H1 (cell line): ENCODE measurements at regions not wholly inside any gene's neighbourhood (a gene's known extent, or its start where the extent isn't known, plus 50 kb on each side); places are given as distances from the start of the nearest gene placed in this dataset.

Source experiments
- CTCF ChIA-PET: fragments of 300-600 bp; sonication (Branson Sonifier 250); formaldehyde crosslinking; loops from one replicate; lab custom pipeline; 2021; ENCODE audit not compliant: partially characterized antibody; lab: Charles Lee
- POLR2A ChIA-PET: fragments of 300-600 bp; sonication (Branson Sonifier 250); formaldehyde crosslinking; loops from one replicate; lab custom pipeline; 2021; ENCODE audit warnings: inconsistent platforms; ENCODE audit not compliant: partially characterized antibody; lab: Charles Lee
- DNase-seq, 2 experiments: peaks; one replicate each; pipeline versions ENCODE4 v3.0.0 to v3.0.0-alpha.2; 2010 to 2022; ENCODE audit warnings: low spot score in 2 of 2, low read depth in 1 of 2, mixed read lengths in 1 of 2
- FAIRE-seq: peaks from 2 replicates; lab custom pipeline; 2011; peaks lifted over from hg19 to GRCh38; lab: Jason Lieb, UNC
- H2AFZ ChIP-seq: 2 replicates; pipeline ENCODE4 v1.8.1; 2012; ENCODE audit warnings: low read length, inconsistent platforms
- H2AK5ac ChIP-seq: 2 replicates; pipeline ENCODE4 v1.6.1; 2013; ENCODE audit warnings: low read depth, low read length
- H2BK120ac ChIP-seq: replicated peaks from 2 replicates; pipeline ENCODE3; 2013; ENCODE audit warnings: low read depth, low read length, inconsistent platforms
- H2BK12ac ChIP-seq: 2 replicates; pipeline ENCODE4 v1.6.1; 2013; ENCODE audit warnings: low read depth, low read length
- H2BK15ac ChIP-seq: 2 replicates; pipeline ENCODE4 v1.6.1; 2013; ENCODE audit warnings: low read length
- H2BK20ac ChIP-seq: 2 replicates; pipeline ENCODE4 v1.6.1; 2013; ENCODE audit warnings: low read length
- H2BK5ac ChIP-seq: 2 replicates; pipeline ENCODE4 v1.6.1; 2013; ENCODE audit warnings: low read depth, low read length
- H3K14ac ChIP-seq: 2 replicates; pipeline ENCODE4 v1.6.1; 2013; ENCODE audit warnings: inconsistent platforms; ENCODE audit not compliant: insufficient read length
- H3K18ac ChIP-seq: 2 replicates; pipeline ENCODE4 v1.6.1; 2013; ENCODE audit warnings: low read length; ENCODE audit errors: extremely low read depth
- H3K23ac ChIP-seq: 2 replicates; pipeline ENCODE4 v1.6.1; 2013; ENCODE audit warnings: inconsistent platforms; ENCODE audit not compliant: insufficient read length
- H3K23me2 ChIP-seq: 2 replicates; pipeline ENCODE4 v1.6.1; 2013; ENCODE audit warnings: low read depth, low read length
- H3K27ac ChIP-seq: 2 replicates; pipeline ENCODE4 v1.6.1; 2011; ENCODE audit warnings: low read depth, low read length, inconsistent platforms
- H3K27me3 ChIP-seq, 4 experiments: replicated peaks in 1 of 4; 1 replicate in 1 of 4; 2 replicates in 3 of 4; pipeline versions ENCODE4 v1.6.1 to v1.8.1; 2011 to 2013; ENCODE audit warnings: low read length in 3 of 4, mild to moderate bottlenecking in 3 of 4, inconsistent platforms in 2 of 4, mixed read lengths in 2 of 4, moderate library complexity in 1 of 4; ENCODE audit not compliant: control insufficient read depth in 3 of 4, insufficient read depth in 3 of 4; ENCODE audit errors: extremely low read depth in 1 of 4
- H3K36me3 ChIP-seq, 4 experiments: 2 replicates each; pipeline versions ENCODE4 v1.6.1 to v1.8.1; 2011 to 2013; ENCODE audit warnings: mild to moderate bottlenecking in 4 of 4, low read length in 3 of 4, moderate library complexity in 2 of 4, control low read depth in 1 of 4, inconsistent platforms in 1 of 4; ENCODE audit not compliant: insufficient read depth in 4 of 4, control insufficient read depth in 2 of 4
- H3K4ac ChIP-seq: replicated peaks from 2 replicates; pipeline ENCODE3; 2013; ENCODE audit warnings: low read length, low read depth, mixed read lengths, inconsistent platforms; ENCODE audit not compliant: insufficient read length
- H3K4me1 ChIP-seq, 4 experiments: replicated peaks in 1 of 4; 1 replicate in 1 of 4; 2 replicates in 3 of 4; pipeline versions ENCODE4 v1.6.1 to v1.8.1; 2011 to 2013; ENCODE audit warnings: low read length in 3 of 4, inconsistent platforms in 2 of 4, mixed read lengths in 1 of 4; ENCODE audit not compliant: insufficient read depth in 4 of 4, control insufficient read depth in 3 of 4
- H3K4me2 ChIP-seq, 2 experiments: 2 replicates each; pipeline versions ENCODE4 v1.6.1 to v1.8.1; 2011 to 2013; ENCODE audit warnings: low read depth in 2 of 2, low read length in 2 of 2, control low read depth in 1 of 2, inconsistent platforms in 1 of 2, mild to moderate bottlenecking in 1 of 2; ENCODE audit not compliant: insufficient read depth in 1 of 2
- H3K4me3 ChIP-seq, 4 experiments: fragments of 200-600, 300-600 bp in 1 of 4; sonication (generic), shearing (Covaris generic), sonication (Bioruptor Twin) in 1 of 4; 2 replicates each; pipeline versions ENCODE4 v1.5.1 to v1.8.1; 2011 to 2016; ENCODE audit warnings: low read length in 4 of 4, low read depth in 3 of 4, control low read depth in 2 of 4, inconsistent platforms in 2 of 4, mild to moderate bottlenecking in 2 of 4, mixed read lengths in 1 of 4, moderate library complexity in 1 of 4; ENCODE audit not compliant: insufficient read depth in 2 of 4; ENCODE audit errors: extremely low read depth in 1 of 4
- H3K56ac ChIP-seq: replicated peaks from 2 replicates; pipeline ENCODE3; 2013; ENCODE audit warnings: low read depth, mild to moderate bottlenecking, mixed read lengths, low read length, inconsistent platforms; ENCODE audit not compliant: insufficient read length
- H3K79me1 ChIP-seq: 2 replicates; pipeline ENCODE4 v1.6.1; 2013; ENCODE audit warnings: low read depth, low read length, control low read depth
- H3K79me2 ChIP-seq, 2 experiments: 2 replicates each; pipeline versions ENCODE4 v1.6.1 to v1.8.1; 2012 to 2013; ENCODE audit warnings: low read length in 2 of 2, mild to moderate bottlenecking in 2 of 2, inconsistent platforms in 1 of 2; ENCODE audit not compliant: insufficient read depth in 2 of 2, control insufficient read depth in 1 of 2
- H3K9ac ChIP-seq, 4 experiments: replicated peaks in 1 of 4; 1 replicate in 1 of 4; 2 replicates in 3 of 4; pipeline versions ENCODE4 v1.6.1 to v1.8.1; 2011 to 2013; ENCODE audit warnings: low read depth in 3 of 4, low read length in 3 of 4, control low read depth in 2 of 4, mild to moderate bottlenecking in 2 of 4, moderate library complexity in 2 of 4, inconsistent platforms in 1 of 4; ENCODE audit errors: extremely low read depth in 1 of 4
- H3K9me3 ChIP-seq, 2 experiments: 2 replicates each; pipeline versions ENCODE4 v1.6.1 to v1.8.1; 2012 to 2013; ENCODE audit warnings: mild to moderate bottlenecking in 2 of 2, moderate library complexity in 2 of 2, control low read depth in 1 of 2, inconsistent platforms in 1 of 2, low read depth in 1 of 2, low read length in 1 of 2, mixed read lengths in 1 of 2; ENCODE audit not compliant: insufficient read depth in 2 of 2
- H4K20me1 ChIP-seq, 2 experiments: replicated peaks in 1 of 2; 2 replicates each; pipeline versions ENCODE3 to v1.8.1; 2011 to 2013; ENCODE audit warnings: inconsistent platforms in 2 of 2, low read length in 2 of 2, mild to moderate bottlenecking in 1 of 2; ENCODE audit not compliant: insufficient read depth in 2 of 2, control insufficient read depth in 1 of 2
- H4K5ac ChIP-seq: 2 replicates; pipeline ENCODE4 v1.6.1; 2013; ENCODE audit warnings: low read length, low read depth, mixed read lengths, inconsistent platforms; ENCODE audit not compliant: insufficient read length
- H4K8ac ChIP-seq: 2 replicates; pipeline ENCODE4 v1.8.0; 2013; ENCODE audit warnings: mild to moderate bottlenecking, moderate library complexity, low read length, inconsistent platforms; ENCODE audit not compliant: insufficient read depth; ENCODE audit errors: extremely low read depth
- H4K91ac ChIP-seq: replicated peaks from 2 replicates; pipeline ENCODE3; 2013; ENCODE audit warnings: low read length, mixed read lengths, inconsistent platforms; ENCODE audit not compliant: insufficient read length
- HDAC2 ChIP-seq, 2 experiments: fragments of 300-600 bp in 1 of 2; sonication (generic) in 1 of 2; IDR thresholded peaks; 2 replicates each; pipeline ENCODE4 v1.6.1; 2011 to 2012; ENCODE audit warnings: low read depth in 2 of 2, low read length in 2 of 2, mild to moderate bottlenecking in 2 of 2, moderate library complexity in 2 of 2, borderline replicate concordance in 1 of 2, inconsistent platforms in 1 of 2
- NANOG ChIP-seq: IDR thresholded peaks from 2 replicates; pipeline ENCODE4 v1.6.1; 2011; ENCODE audit warnings: low read length, low read depth, mild to moderate bottlenecking, inconsistent platforms; ENCODE audit not compliant: insufficient read depth, poor library complexity, severe bottlenecking
- RXRA ChIP-seq: IDR thresholded peaks from 2 replicates; pipeline ENCODE4 v1.6.1; 2011; ENCODE audit warnings: low read depth, mild to moderate bottlenecking, low read length, moderate library complexity; ENCODE audit not compliant: insufficient read depth
- WGBS, 2 experiments: shearing (Covaris generic) in 1 of 2; methylation state at CpG; one replicate each; pipeline versions ENCODE4 v1.1.6 to v1.1.7; 2013 to 2015; ENCODE audit warnings: low lambda C conversion rate in 2 of 2, mixed read lengths in 2 of 2, inconsistent platforms in 1 of 2, low coverage in 1 of 2, missing lambda C conversion rate in 1 of 2; ENCODE audit not compliant: insufficient replicate concordance in 2 of 2, insufficient coverage in 1 of 2, insufficient read length in 1 of 2; ENCODE audit errors: extremely low coverage in 1 of 2, missing lambda C conversion rate in 1 of 2; 5-methylcytosine and 5-hydroxymethylcytosine counted together

GRCh38 chr4:123522081-123522480, 125.5 kb downstream of the SPRY1 start:
- Histone ChIP-seq H3K27me3 (no peaks in the 10 kb centered on the region), H4K91ac (no peak overlapping the region), H3K4ac (no peak overlapping the region), H3K14ac (no peak overlapping the region), H3K23me2 (no peaks in the 10 kb centered on the region; the same call in 1 of the 2 replicates), H4K20me1 (no peaks in the 10 kb centered on the region), H3K56ac (no peak overlapping the region), H2BK15ac (no peak overlapping the region), H3K23ac (no peak overlapping the region), H2AFZ (peak overlapping the region; percentile 94; the same call in 1 of the 2 replicates), H2BK20ac (no peak overlapping the region), H3K18ac (no peak overlapping the region), H3K27ac (no peak overlapping the region), H3K9me3 (no peaks in the 10 kb centered on the region), H3K4me1 (no peaks in the 10 kb centered on the region), H2BK5ac (no peak overlapping the region), H4K5ac (no peak overlapping the region), H3K79me1 (no peaks in the 10 kb centered on the region), H3K79me2 (no peaks in the 10 kb centered on the region), H3K9ac (no peak overlapping the region), H3K4me2 (no peak overlapping the region), H4K8ac (no peak overlapping the region), H3K4me3 (no peak overlapping the region), H3K36me3 (no peaks in the 10 kb centered on the region), H2BK12ac (no peak overlapping the region), H2AK5ac (no peak overlapping the region), H2BK120ac (no peak overlapping the region)
- ChIA-PET POLR2A (no interaction called here), CTCF (interaction anchor here (0.9 kb wide), 2 partner anchors 34 to 127 kb away, joined by 3 read pairs; no protein-coding TSS in a partner anchor)
- 80% methylated on average over 3 of the region's 3 CpGs; no CpG with 5 or more reads in 1 of the 2 experiments for WGBS, 2 experiments
- DNase-seq (no peak), FAIRE-seq (no peak)
- TF ChIP-seq HDAC2 (IDR thresholded peaks at IDR 0.05; ENCODE audit: borderline replicate concordance in 1 of 2, low read depth in 2 of 2, low read length in 2 of 2) (no peak), NANOG (no peak), RXRA (no peak)
